Heart left ventricle (tissue), 16 donors: ENCODE measurements at regions not wholly inside any gene's neighbourhood (a gene's known extent, or its start where the extent isn't known, plus 50 kb on each side); places are given as distances from the start of the nearest gene placed in this dataset.

Experiments
- ATAC-seq, 4 donors: fragments of 200-7000 bp; cut with Tn5 transposase; one replicate each; pipeline ENCODE4 v1.9.1; 2020 to 2022; ENCODE audit warnings: moderate library complexity in 4 of 4, mild to moderate bottlenecking in 3 of 4, moderate number of reproducible peaks in 1 of 4
- DNase-seq, 5 donors: peaks; one replicate each; pipeline ENCODE4 v3.0.0-alpha.2; 2020
- H3K27ac ChIP-seq, 12 donors: fragments of 200-600 bp; sonication (generic) in 4 of 12; one replicate each; pipeline versions ENCODE4 v1.5.0 to v1.8.0; 2016 to 2022; ENCODE audit warnings: mild to moderate bottlenecking in 2 of 12
- H3K27me3 ChIP-seq, 9 donors: fragments of 200-600 bp; sonication (generic) in 2 of 9; one replicate each; pipeline versions ENCODE4 v1.5.1 to v1.8.0; 2016 to 2022; ENCODE audit warnings: mild to moderate bottlenecking in 3 of 9
- H3K36me3 ChIP-seq, 9 donors: fragments of 200-600 bp; sonication (generic) in 2 of 9; one replicate each; pipeline versions ENCODE4 v1.5.0 to v1.8.0; 2018 to 2022; ENCODE audit warnings: mild to moderate bottlenecking in 2 of 9
- H3K4me1 ChIP-seq, 12 donors: fragments of 200-600 bp; sonication (generic) in 4 of 12; one replicate each; pipeline versions ENCODE4 v1.5.0 to v1.8.0; 2016 to 2022; ENCODE audit warnings: mild to moderate bottlenecking in 3 of 12
- H3K4me3 ChIP-seq, 12 donors: fragments of 200-600 bp; sonication (generic) in 4 of 12; one replicate each; pipeline versions ENCODE4 v1.5.0 to v1.8.0; 2017 to 2022; ENCODE audit warnings: mild to moderate bottlenecking in 9 of 12, moderate library complexity in 4 of 12
- H3K9me3 ChIP-seq, 12 donors: fragments of 200-600 bp; sonication (generic) in 4 of 12; one replicate each; pipeline versions ENCODE4 v1.5.0 to v1.8.0; 2016 to 2022; ENCODE audit warnings: mild to moderate bottlenecking in 1 of 12
- POLR2A ChIP-seq, 2 donors: fragments of 450-650 bp; IDR thresholded peaks; one replicate each; pipeline ENCODE4 v1.6.1; 2017; ENCODE audit warnings: antibody characterized with exemption in 2 of 2, mild to moderate bottlenecking in 2 of 2, moderate library complexity in 2 of 2
- WGBS, 4 donors: extraction: QIAGEN DNeasy Blood & Tissue Kit in 2 of 4; methylation state at CpG; one replicate each; pipeline versions ENCODE4 v1.1.5 to v1.1.7; 2013 to 2018; 5-methylcytosine and 5-hydroxymethylcytosine counted together
- intact Hi-C, 10 donors: fragments of 100-400 bp; cut with DNase I; formaldehyde crosslinking; loops; one replicate each; pipeline versions ENCODE4 v1.11.1 to v1.14.2; 2022
- TF ChIP-seq, protein P1 (sequence below), 12 donors: fragments of 200-600 bp; sonication (generic) in 4 of 12; IDR thresholded peaks; one replicate each; pipeline versions ENCODE4 v1.5.0 to v1.8.0; 2018 to 2022; ENCODE audit warnings: antibody characterized with exemption in 12 of 12, mild to moderate bottlenecking in 5 of 12
- donor health status: ischemic (EF 13 %, LVEDD 7.1; RV severe dilation, severe dysfunction).
- donor health status: healthy with polysubstance abuse.
- donor health status: DM: no; HTN: yes; CAD: no.
- donor health status: DM: no; HTN: no; CAD: no.
- donor health status: ischemic (EF 25% LVEDD 6.9; RV normal size, moderate dysfunction).
- donor health status: ischemic (EF 25% LVEDD 5.7; RV mildly dilated, moderate dysfunction).
- donor health status: healthy.
- donor health status: DM: yes; HTN: yes; CAD: no.
- donor health status: ischemic (EF 35%, LVEDD 5.7; RV mildly dilated, moderate dysfunction).
- donor health status: nonischemic (EF 11% LVEDD 7.7; RV severe dilation, severe dysfunction).
- donor health status: DM: yes; HTN: yes; CAD: no.
- donor health status: PGD.
- donor health status: ischemic (EF 29% LVEDD 5.4; RV normal size, mild dysfunction).
- donor health status: nonischemic (EF 23%, LVEDD 6.1; RV moderate dilation, normal function).

- 82 to 92% (median 85%) methylated on average over 3 of the region's 3 CpGs for WGBS, 4 donors
- no peaks in the 10 kb centered on the region for H3K27me3 ChIP-seq
- no peak overlapping the region for H3K4me3 ChIP-seq
- H3K27ac ChIP-seq = no peak overlapping the region
- ATAC-seq (no peak), DNase-seq (no peak)
- H3K36me3 ChIP-seq = no peaks in the 10 kb centered on the region
- intact Hi-C loops = no loop called here
- TF ChIP-seq POLR2A (IDR thresholded peaks at IDR 0.05) = no peak
- H3K4me1 ChIP-seq = peaks cover 0 to 10% (median 0%) of the 10 kb centered on the region in 12 donors
- no peaks in the 10 kb centered on the region for H3K9me3 ChIP-seq
Observed at GRCh38 chr2:220282236-220282635, 654.8 kb downstream of the SLC4A3 start.

DNA sequence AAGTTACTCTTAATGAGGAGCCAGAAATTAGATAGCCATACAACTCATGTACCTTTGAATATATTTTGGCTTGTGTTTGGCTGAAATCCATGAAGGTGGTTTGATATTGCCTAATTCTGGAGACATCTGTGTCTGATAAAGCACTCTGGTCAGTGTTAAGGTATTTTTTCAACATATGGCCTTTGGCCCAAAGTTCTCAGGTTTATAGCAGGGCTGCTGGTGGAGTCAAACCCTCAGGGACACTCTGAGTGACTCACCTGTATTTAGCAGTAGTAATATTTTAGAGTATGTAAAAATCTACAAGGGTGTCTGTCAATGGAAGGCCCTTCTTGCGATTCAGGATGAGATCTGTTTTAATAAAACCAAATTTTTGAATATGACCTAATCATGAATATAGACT is 666.5 kb downstream of the SLC4A3 start:
- peaks cover 0 to 15% (median 0%) of the 10 kb centered on the region in 12 donors for H3K9me3 ChIP-seq
- no peaks in the 10 kb centered on the region for H3K36me3 ChIP-seq
- H3K27me3 ChIP-seq = no peaks in the 10 kb centered on the region
- no peaks in the 10 kb centered on the region for H3K4me1 ChIP-seq
- WGBS, 4 donors = 87 to 97% (median 95%) methylated on average over 1 of the region's 1 CpG
- ATAC-seq (no peak), DNase-seq (no peak)
- no peak overlapping the region for H3K4me3 ChIP-seq
- intact Hi-C loops = no loop called here
- H3K27ac ChIP-seq = no peak overlapping the region
- TF ChIP-seq POLR2A (IDR thresholded peaks at IDR 0.05) = no peak
- TF ChIP-seq, protein P1, sequence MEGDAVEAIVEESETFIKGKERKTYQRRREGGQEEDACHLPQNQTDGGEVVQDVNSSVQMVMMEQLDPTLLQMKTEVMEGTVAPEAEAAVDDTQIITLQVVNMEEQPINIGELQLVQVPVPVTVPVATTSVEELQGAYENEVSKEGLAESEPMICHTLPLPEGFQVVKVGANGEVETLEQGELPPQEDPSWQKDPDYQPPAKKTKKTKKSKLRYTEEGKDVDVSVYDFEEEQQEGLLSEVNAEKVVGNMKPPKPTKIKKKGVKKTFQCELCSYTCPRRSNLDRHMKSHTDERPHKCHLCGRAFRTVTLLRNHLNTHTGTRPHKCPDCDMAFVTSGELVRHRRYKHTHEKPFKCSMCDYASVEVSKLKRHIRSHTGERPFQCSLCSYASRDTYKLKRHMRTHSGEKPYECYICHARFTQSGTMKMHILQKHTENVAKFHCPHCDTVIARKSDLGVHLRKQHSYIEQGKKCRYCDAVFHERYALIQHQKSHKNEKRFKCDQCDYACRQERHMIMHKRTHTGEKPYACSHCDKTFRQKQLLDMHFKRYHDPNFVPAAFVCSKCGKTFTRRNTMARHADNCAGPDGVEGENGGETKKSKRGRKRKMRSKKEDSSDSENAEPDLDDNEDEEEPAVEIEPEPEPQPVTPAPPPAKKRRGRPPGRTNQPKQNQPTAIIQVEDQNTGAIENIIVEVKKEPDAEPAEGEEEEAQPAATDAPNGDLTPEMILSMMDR (IDR thresholded peaks at IDR 0.05) = no peak

DNA sequence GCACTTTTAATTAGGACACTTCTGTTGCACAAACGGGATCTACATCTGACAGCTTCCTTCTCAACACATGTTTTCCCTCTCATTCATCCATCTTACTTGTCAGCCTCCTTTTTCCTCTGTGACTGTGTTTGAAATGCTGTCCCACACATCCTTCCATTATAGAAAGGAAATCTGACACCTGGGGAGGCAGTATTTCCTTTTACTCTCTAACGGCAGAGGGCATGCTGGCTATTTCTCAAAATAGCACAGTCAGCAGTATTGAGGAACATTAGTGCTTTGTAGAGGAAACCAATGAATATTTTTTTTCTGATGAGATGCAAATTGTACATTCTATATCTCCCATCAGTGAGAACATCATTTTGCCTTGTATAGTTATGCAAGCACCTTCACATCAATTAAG is 668.7 kb downstream of the SLC4A3 start:
- DNase-seq (no peak), ATAC-seq (no peak)
- intact Hi-C loops = no loop called here
- no peaks in the 10 kb centered on the region for H3K36me3 ChIP-seq
- WGBS, 4 donors = 12 to 22% (median 15%) methylated on average over 2 of the region's 2 CpGs
- no peak overlapping the region for H3K4me3 ChIP-seq
- no peaks in the 10 kb centered on the region for H3K27me3 ChIP-seq
- H3K4me1 ChIP-seq = no peaks in the 10 kb centered on the region
- TF ChIP-seq, protein P1 (IDR thresholded peaks at IDR 0.05) = peak in 2 of 12 donors; percentile 23 to 28
- TF ChIP-seq POLR2A (IDR thresholded peaks at IDR 0.05) = no peak
- no peak overlapping the region for H3K27ac ChIP-seq
- peaks cover 0 to 15% (median 0%) of the 10 kb centered on the region in 12 donors for H3K9me3 ChIP-seq

GRCh38 chr2:220297093-220297492 is 669.7 kb downstream of the SLC4A3 start:
- Histone ChIP-seq H3K4me3 (no peak overlapping the region), H3K4me1 (no peaks in the 10 kb centered on the region), H3K9me3 (peaks cover 0 to 11% (median 0%) of the 10 kb centered on the region in 12 donors), H3K36me3 (no peaks in the 10 kb centered on the region), H3K27me3 (no peaks in the 10 kb centered on the region), H3K27ac (no peak overlapping the region)
- intact Hi-C loops = no loop called here
- DNase-seq = no peak
- TF ChIP-seq POLR2A (IDR thresholded peaks at IDR 0.05) = no peak
- TF ChIP-seq, protein P1 (IDR thresholded peaks at IDR 0.05) = no peak
- 86 to 91% (median 91%) methylated on average over 2 of the region's 2 CpGs for WGBS, 4 donors
- ATAC-seq = no peak

- Histone ChIP-seq H3K4me3 (no peak overlapping the region), H3K27me3 (no peaks in the 10 kb centered on the region), H3K9me3 (no peaks in the 10 kb centered on the region), H3K4me1 (no peaks in the 10 kb centered on the region), H3K27ac (no peak overlapping the region), H3K36me3 (no peaks in the 10 kb centered on the region)
- intact Hi-C loops = no loop called here
- DNase-seq = no peak
- 79 to 89% (median 87%) methylated on average over 3 of the region's 3 CpGs for WGBS, 4 donors
- ATAC-seq = no peak
- no peak for TF ChIP-seq POLR2A (IDR thresholded peaks at IDR 0.05)
- TF ChIP-seq, protein P1 (IDR thresholded peaks at IDR 0.05) = no peak
Observed at GRCh38 chr2:220300806-220301205, 673.4 kb downstream of the SLC4A3 start.
